Transverse colon (tissue), 4 donors: ENCODE measurements at regions not wholly inside any gene's neighbourhood (a gene's known extent, or its start where the extent isn't known, plus 50 kb on each side); places are given as distances from the start of the nearest gene placed in this dataset.

Experiments
- POLR2A ChIP-seq: fragments of 450-650 bp; IDR thresholded peaks from one replicate; pipeline ENCODE4 v1.6.1; 2016; ENCODE audit warnings: antibody characterized with exemption, mild to moderate bottlenecking, moderate library complexity
- POLR2AphosphoS5 ChIP-seq, 3 donors: sonication (generic); formaldehyde crosslinking; IDR thresholded peaks; one replicate each; pipeline ENCODE4 v1.6.1; 2016; ENCODE audit warnings: antibody characterized with exemption in 3 of 3
- TF ChIP-seq, protein P1 (sequence below), 5 experiments: fragments of 200-600 bp in 3 of 5; fragments of 450-650 bp in 2 of 5; sonication (generic) in 3 of 5; IDR thresholded peaks; 1 replicate in 2 of 5; 2 replicates in 3 of 5; pipeline ENCODE4 v1.5.1; 2016 to 2017; ENCODE audit warnings: antibody characterized with exemption in 5 of 5, inconsistent platforms in 3 of 5, mild to moderate bottlenecking in 2 of 5, moderate library complexity in 1 of 5

DNA sequence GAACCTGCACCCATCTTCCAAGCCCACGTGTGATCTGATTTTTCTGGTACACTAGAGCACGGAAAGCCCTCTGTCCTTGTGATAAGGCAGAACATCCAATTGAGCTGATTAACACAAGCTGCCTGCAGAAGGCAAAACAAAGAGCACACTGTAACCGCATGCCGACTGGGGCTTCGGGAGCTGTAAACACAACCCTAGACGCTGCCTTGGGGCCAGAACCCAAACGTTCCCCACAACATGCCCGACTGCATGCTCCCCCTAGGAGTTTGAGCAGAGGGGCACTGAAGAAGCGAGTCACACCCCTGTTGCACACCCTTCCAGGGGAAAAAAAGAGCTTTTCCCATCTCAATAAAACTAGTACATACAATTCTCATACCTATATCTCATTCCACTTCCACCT lies 470.7 kb downstream of the HTR1B start:
- TF ChIP-seq, protein P1, sequence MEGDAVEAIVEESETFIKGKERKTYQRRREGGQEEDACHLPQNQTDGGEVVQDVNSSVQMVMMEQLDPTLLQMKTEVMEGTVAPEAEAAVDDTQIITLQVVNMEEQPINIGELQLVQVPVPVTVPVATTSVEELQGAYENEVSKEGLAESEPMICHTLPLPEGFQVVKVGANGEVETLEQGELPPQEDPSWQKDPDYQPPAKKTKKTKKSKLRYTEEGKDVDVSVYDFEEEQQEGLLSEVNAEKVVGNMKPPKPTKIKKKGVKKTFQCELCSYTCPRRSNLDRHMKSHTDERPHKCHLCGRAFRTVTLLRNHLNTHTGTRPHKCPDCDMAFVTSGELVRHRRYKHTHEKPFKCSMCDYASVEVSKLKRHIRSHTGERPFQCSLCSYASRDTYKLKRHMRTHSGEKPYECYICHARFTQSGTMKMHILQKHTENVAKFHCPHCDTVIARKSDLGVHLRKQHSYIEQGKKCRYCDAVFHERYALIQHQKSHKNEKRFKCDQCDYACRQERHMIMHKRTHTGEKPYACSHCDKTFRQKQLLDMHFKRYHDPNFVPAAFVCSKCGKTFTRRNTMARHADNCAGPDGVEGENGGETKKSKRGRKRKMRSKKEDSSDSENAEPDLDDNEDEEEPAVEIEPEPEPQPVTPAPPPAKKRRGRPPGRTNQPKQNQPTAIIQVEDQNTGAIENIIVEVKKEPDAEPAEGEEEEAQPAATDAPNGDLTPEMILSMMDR (IDR thresholded peaks at IDR 0.05), result no peak
- TF ChIP-seq POLR2AphosphoS5 (IDR thresholded peaks at IDR 0.05) (no peak), POLR2A (no peak)
